Astrocyte (in vitro differentiated cells and primary cell): ENCODE measurements at regions not wholly inside any gene's neighbourhood (a gene's known extent, or its start where the extent isn't known, plus 50 kb on each side); places are given as distances from the start of the nearest gene placed in this dataset.

ENCODE experiments used
- DNase-seq: peaks from one replicate; pipeline ENCODE4 v3.0.0-alpha.2; 2010; ENCODE audit warnings: low read depth
- FAIRE-seq: peaks from 2 replicates; lab custom pipeline; 2011; peaks lifted over from hg19 to GRCh38; lab: Jason Lieb, UNC
- H2AFZ ChIP-seq: 2 replicates; pipeline ENCODE4 v1.6.0; 2012; ENCODE audit warnings: low read depth, low read length, inconsistent platforms
- H3K27ac ChIP-seq: 2 replicates; pipeline ENCODE4 v1.5.1; 2011; ENCODE audit warnings: low read depth, low read length, inconsistent platforms
- H3K27me3 ChIP-seq: 2 replicates; pipeline ENCODE4 v1.6.0; 2011; ENCODE audit warnings: low read length, inconsistent platforms; ENCODE audit not compliant: insufficient read depth
- H3K36me3 ChIP-seq: 2 replicates; pipeline ENCODE4 v1.5.1; 2011; ENCODE audit warnings: low read length, inconsistent platforms; ENCODE audit not compliant: insufficient read depth
- H3K4me1 ChIP-seq: 2 replicates; pipeline ENCODE4 v1.5.1; 2011; ENCODE audit warnings: low read length, inconsistent platforms; ENCODE audit not compliant: insufficient read depth
- H3K4me2 ChIP-seq: 2 replicates; pipeline ENCODE4 v1.6.0; 2012; ENCODE audit warnings: low read length, inconsistent platforms
- H3K4me3 ChIP-seq: 2 replicates; pipeline ENCODE4 v1.5.1; 2011; ENCODE audit warnings: low read depth, mild to moderate bottlenecking, low read length, inconsistent platforms; ENCODE audit not compliant: insufficient read depth
- H3K79me2 ChIP-seq: 2 replicates; pipeline ENCODE4 v1.6.0; 2012; ENCODE audit warnings: mild to moderate bottlenecking, low read length, inconsistent platforms; ENCODE audit not compliant: insufficient read depth
- H3K9ac ChIP-seq: 2 replicates; pipeline ENCODE4 v1.6.0; 2012; ENCODE audit warnings: mild to moderate bottlenecking, low read length, inconsistent platforms
- H3K9me3 ChIP-seq: 2 replicates; pipeline ENCODE4 v1.5.1; 2012; ENCODE audit warnings: low read depth, mild to moderate bottlenecking, low read length, inconsistent platforms; ENCODE audit not compliant: insufficient read depth
- H4K20me1 ChIP-seq: 2 replicates; pipeline ENCODE4 v1.6.0; 2012; ENCODE audit warnings: low read length, inconsistent platforms; ENCODE audit not compliant: insufficient read depth
- H3K27ac Mint-ChIP-seq: one replicate; pipeline ENCODE4 v1.8.0; 2021; ENCODE audit warnings: mild to moderate bottlenecking, mixed read lengths; ENCODE audit not compliant: unreplicated experiment
- H3K27me3 Mint-ChIP-seq: one replicate; pipeline ENCODE4 v1.8.0; 2021; ENCODE audit warnings: low read depth, mixed read lengths; ENCODE audit not compliant: unreplicated experiment
- H3K36me3 Mint-ChIP-seq: one replicate; pipeline ENCODE4 v1.8.0; 2021; ENCODE audit warnings: low read depth, mixed read lengths; ENCODE audit not compliant: unreplicated experiment
- H3K4me1 Mint-ChIP-seq: one replicate; pipeline ENCODE4 v1.8.0; 2021; ENCODE audit warnings: low read depth, mixed read lengths; ENCODE audit not compliant: unreplicated experiment
- H3K4me3 Mint-ChIP-seq: one replicate; pipeline ENCODE4 v1.8.0; 2021; ENCODE audit warnings: mild to moderate bottlenecking, moderate library complexity, mixed read lengths; ENCODE audit not compliant: unreplicated experiment
- H3K9me3 Mint-ChIP-seq: one replicate; pipeline ENCODE4 v1.8.0; 2021; ENCODE audit warnings: mild to moderate bottlenecking, mixed read lengths; ENCODE audit not compliant: unreplicated experiment
- CTCF ChIP-seq: IDR thresholded peaks from 2 replicates; pipeline ENCODE4 v1.5.1; 2011; ENCODE audit warnings: low read depth, mild to moderate bottlenecking, inconsistent platforms, low read length, moderate library complexity; ENCODE audit not compliant: insufficient read depth
- EZH2 ChIP-seq: IDR thresholded peaks from 2 replicates; pipeline ENCODE4 v1.6.1; 2012; ENCODE audit warnings: mild to moderate bottlenecking, low read length, inconsistent platforms; ENCODE audit not compliant: insufficient read depth

- DNase-seq = no peak
- Histone ChIP-seq H3K9ac (no peak overlapping the region), H3K27me3 (no peaks in the 10 kb centered on the region), H3K9me3 (no peaks in the 10 kb centered on the region), H3K4me3 (no peak overlapping the region), H3K27ac (no peak overlapping the region), H3K36me3 (no peaks in the 10 kb centered on the region), H3K4me2 (no peak overlapping the region), H3K4me1 (no peaks in the 10 kb centered on the region), H2AFZ (no peak overlapping the region), H4K20me1 (no peaks in the 10 kb centered on the region), H3K79me2 (no peaks in the 10 kb centered on the region)
- peaks cover 2% of the 10 kb centered on the region for H3K9me3 Mint-ChIP-seq
- TF ChIP-seq CTCF = no peak
- no peak for TF ChIP-seq EZH2
- no peaks in the 10 kb centered on the region for H3K4me1 Mint-ChIP-seq
- no peak overlapping the region for H3K27ac Mint-ChIP-seq
- H3K4me3 Mint-ChIP-seq = no peak overlapping the region
- H3K27me3 Mint-ChIP-seq = peaks cover 9% of the 10 kb centered on the region
- no peak for FAIRE-seq
- no peaks in the 10 kb centered on the region for H3K36me3 Mint-ChIP-seq
Observed at GRCh38 chr4:187094144-187094543, 370.5 kb upstream of the FAT1 start.

GRCh38 chr4:187098429-187098828, 374.8 kb upstream of the FAT1 start:
- Histone ChIP-seq H3K27me3 (no peaks in the 10 kb centered on the region), H3K79me2 (no peaks in the 10 kb centered on the region), H3K4me1 (no peaks in the 10 kb centered on the region), H3K27ac (no peak overlapping the region), H3K4me3 (no peak overlapping the region), H3K36me3 (no peaks in the 10 kb centered on the region), H4K20me1 (no peaks in the 10 kb centered on the region), H3K9me3 (no peaks in the 10 kb centered on the region), H3K9ac (no peak overlapping the region), H2AFZ (no peak overlapping the region), H3K4me2 (no peak overlapping the region)
- Mint-ChIP-seq H3K27ac (no peak overlapping the region), H3K4me3 (no peak overlapping the region), H3K36me3 (no peaks in the 10 kb centered on the region), H3K9me3 (peaks cover 2% of the 10 kb centered on the region), H3K27me3 (peaks cover 9% of the 10 kb centered on the region), H3K4me1 (no peaks in the 10 kb centered on the region)
- TF ChIP-seq CTCF (no peak), EZH2 (no peak)
- FAIRE-seq (no peak), DNase-seq (no peak)

- Histone ChIP-seq H3K4me3 (no peak overlapping the region), H3K4me1 (no peaks in the 10 kb centered on the region), H3K4me2 (no peak overlapping the region), H3K36me3 (no peaks in the 10 kb centered on the region), H3K9me3 (no peaks in the 10 kb centered on the region), H3K27ac (no peak overlapping the region), H3K27me3 (no peaks in the 10 kb centered on the region), H3K79me2 (no peaks in the 10 kb centered on the region), H3K9ac (no peak overlapping the region), H4K20me1 (no peaks in the 10 kb centered on the region), H2AFZ (no peak overlapping the region)
- Mint-ChIP-seq H3K4me1 (no peaks in the 10 kb centered on the region), H3K36me3 (no peaks in the 10 kb centered on the region), H3K4me3 (no peak overlapping the region), H3K27ac (no peak overlapping the region), H3K27me3 (no peaks in the 10 kb centered on the region), H3K9me3 (no peaks in the 10 kb centered on the region)
- TF ChIP-seq EZH2 (no peak), CTCF (no peak)
- FAIRE-seq (no peak), DNase-seq (no peak)
Observed at GRCh38 chr4:187103351-187103750, 379.7 kb upstream of the FAT1 start.
